Bronchial epithelial cell (primary cell): ENCODE measurements at regions not wholly inside any gene's neighbourhood (a gene's known extent, or its start where the extent isn't known, plus 50 kb on each side); places are given as distances from the start of the nearest gene placed in this dataset.

Experiments used
- DNase-seq: peaks from one replicate; pipeline ENCODE4 v3.0.0-alpha.2; 2010; ENCODE audit warnings: low read depth
- FAIRE-seq: peaks from 2 replicates; lab custom pipeline; 2011; peaks lifted over from hg19 to GRCh38; lab: Jason Lieb, UNC
- H3K27me3 ChIP-seq: 2 replicates; pipeline ENCODE4 v1.5.1; 2011; ENCODE audit warnings: low read length; ENCODE audit not compliant: control insufficient read depth, insufficient read depth
- H3K36me3 ChIP-seq: 2 replicates; pipeline ENCODE4 v1.5.1; 2011; ENCODE audit warnings: low read length; ENCODE audit not compliant: control insufficient read depth, insufficient read depth
- H3K4me3 ChIP-seq: 2 replicates; pipeline ENCODE4 v1.5.1; 2011; ENCODE audit warnings: mild to moderate bottlenecking, low read depth, low read length, control low read depth
- TF ChIP-seq, protein P1 (sequence below): IDR thresholded peaks from 2 replicates; pipeline ENCODE4 v1.5.1; 2011; ENCODE audit warnings: mild to moderate bottlenecking, moderate library complexity, low read length, control low read depth, inconsistent platforms; ENCODE audit not compliant: insufficient read depth, severe bottlenecking

DNA sequence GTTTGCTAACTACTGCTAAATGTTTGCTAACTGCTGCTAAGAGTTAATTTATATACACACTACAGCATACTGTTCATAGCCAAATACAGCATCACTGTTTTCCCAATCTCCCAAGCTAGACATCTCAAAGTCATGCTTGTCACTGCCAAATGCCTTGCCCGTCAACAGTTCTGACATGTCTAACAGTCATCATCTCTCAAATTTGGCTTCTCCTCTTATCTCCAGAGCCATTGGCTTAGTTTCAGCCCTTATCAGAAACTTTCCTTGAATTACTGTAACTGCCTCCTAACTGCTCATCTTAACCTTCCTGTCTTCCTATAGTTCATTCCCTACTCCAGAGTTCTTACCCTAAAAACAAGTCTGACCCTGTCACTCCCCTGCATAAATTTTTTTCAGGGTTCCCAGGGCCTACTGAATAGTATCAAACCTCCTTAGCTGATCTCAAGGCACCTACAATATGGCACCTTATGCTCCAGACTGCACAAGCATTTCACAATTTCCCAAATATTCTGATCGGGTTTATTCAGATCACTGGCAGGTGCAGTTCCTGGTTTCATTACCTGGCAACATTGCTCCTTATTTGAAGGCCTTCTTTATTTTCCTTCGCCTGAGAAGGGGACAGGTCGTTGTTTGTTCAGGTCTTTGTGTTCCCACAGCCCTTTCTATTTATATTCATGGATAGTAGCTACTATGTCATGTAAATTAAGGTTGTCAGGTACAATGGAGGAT, 55.9 kb upstream of the ANKRD55 start:
- no peak overlapping the region for H3K4me3 ChIP-seq
- no peak for DNase-seq
- TF ChIP-seq, protein P1, sequence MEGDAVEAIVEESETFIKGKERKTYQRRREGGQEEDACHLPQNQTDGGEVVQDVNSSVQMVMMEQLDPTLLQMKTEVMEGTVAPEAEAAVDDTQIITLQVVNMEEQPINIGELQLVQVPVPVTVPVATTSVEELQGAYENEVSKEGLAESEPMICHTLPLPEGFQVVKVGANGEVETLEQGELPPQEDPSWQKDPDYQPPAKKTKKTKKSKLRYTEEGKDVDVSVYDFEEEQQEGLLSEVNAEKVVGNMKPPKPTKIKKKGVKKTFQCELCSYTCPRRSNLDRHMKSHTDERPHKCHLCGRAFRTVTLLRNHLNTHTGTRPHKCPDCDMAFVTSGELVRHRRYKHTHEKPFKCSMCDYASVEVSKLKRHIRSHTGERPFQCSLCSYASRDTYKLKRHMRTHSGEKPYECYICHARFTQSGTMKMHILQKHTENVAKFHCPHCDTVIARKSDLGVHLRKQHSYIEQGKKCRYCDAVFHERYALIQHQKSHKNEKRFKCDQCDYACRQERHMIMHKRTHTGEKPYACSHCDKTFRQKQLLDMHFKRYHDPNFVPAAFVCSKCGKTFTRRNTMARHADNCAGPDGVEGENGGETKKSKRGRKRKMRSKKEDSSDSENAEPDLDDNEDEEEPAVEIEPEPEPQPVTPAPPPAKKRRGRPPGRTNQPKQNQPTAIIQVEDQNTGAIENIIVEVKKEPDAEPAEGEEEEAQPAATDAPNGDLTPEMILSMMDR, result no peak
- FAIRE-seq, result no peak
- H3K36me3 ChIP-seq, result no peaks in the 10 kb centered on the region
- H3K27me3 ChIP-seq, result no peaks in the 10 kb centered on the region

DNA sequence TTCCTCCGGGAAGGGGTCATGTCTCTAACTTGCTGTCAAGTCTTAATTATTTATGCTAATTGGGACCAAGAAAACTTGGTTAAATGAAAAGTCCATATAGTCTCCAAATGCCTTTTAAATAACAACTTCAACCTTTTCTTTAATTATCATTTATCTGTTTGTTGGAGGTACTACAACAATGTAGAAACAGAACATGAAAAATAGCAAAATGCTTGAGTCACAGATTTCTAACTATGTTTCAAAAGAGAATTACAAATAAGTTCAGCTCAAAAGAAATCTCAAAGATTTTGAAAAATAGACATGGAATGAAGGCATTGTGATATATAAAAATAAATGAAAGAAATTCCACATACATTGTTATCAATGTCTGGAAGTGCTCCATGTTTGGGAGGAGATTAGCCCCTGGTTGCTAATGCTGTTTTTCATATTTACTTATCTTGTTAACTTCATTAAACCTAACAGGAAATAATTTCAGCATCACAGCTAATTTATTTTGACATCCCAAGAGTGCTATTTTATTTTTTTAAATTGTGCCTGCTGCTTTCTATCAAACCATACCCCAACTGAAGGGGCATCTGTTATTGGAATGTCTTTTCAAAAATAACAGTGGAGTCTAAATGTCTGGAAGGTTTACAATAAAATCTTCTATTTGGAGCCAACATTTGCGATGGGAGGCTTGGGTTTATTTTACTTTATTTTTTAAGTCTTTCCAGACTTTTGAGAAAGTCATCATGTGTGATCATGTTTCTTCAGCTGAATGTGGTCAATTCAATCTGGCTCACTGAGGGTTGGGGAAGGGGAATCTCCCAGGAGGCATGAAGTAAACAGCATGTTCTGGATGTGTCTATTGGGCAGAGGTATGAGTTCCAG, 53.1 kb upstream of the ANKRD55 start:
- FAIRE-seq, result no peak
- DNase-seq, result no peak
- TF ChIP-seq, protein P1, result no peak
- Histone ChIP-seq H3K27me3 (no peaks in the 10 kb centered on the region), H3K36me3 (no peaks in the 10 kb centered on the region), H3K4me3 (no peak overlapping the region)

DNA sequence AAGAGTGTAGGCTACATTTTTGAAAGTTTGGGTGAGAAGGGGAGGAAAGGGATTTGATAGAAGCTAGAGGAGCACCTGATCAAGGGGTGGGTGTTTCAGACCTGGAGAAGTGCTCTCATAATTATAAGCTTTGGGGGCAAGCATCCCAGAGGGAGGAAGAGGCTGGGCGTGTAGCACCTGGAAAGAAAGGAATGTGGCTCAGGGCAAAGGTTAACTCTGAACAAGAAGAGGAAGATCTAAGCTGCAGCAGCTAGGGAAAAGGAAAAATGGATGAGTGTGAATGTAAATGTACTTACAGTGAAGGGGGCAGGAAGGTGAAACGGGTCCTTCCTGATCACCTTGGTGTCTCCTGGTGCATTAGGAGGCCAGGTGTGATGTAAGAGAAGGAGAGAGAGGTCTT, 49.8 kb upstream of the ANKRD55 start:
- Histone ChIP-seq H3K4me3 (no peak overlapping the region), H3K27me3 (no peaks in the 10 kb centered on the region), H3K36me3 (no peaks in the 10 kb centered on the region)
- TF ChIP-seq, protein P1, result no peak
- DNase-seq (no peak), FAIRE-seq (no peak)
